ENCODE measurements at regions not wholly inside any gene's neighbourhood (a gene's known extent, or its start where the extent isn't known, plus 50 kb on each side); places are given as distances from the start of the nearest gene placed in this dataset.

- Histone ChIP-seq H3K79me2 (ENCODE audit: control insufficient read depth, insufficient read depth, low read length, poor library complexity) (no peaks in the 10 kb centered on the region), H4K12ac (ENCODE audit: low read depth, low read length) (no peak overlapping the region), H3K36me3 (ENCODE audit: control insufficient read depth in 1 of 2, insufficient read depth in 2 of 2, low read length in 2 of 2) (no peaks in the 10 kb centered on the region), H3K4me1 (ENCODE audit: control insufficient read depth in 1 of 2, insufficient read depth in 2 of 2, low read length in 2 of 2) (no peaks in the 10 kb centered on the region), H3K23ac (ENCODE audit: low read length) (no peak overlapping the region), H2AK5ac (ENCODE audit: low read length) (no peak overlapping the region), H3K18ac (ENCODE audit: low read length) (no peak overlapping the region), H3K79me1 (ENCODE audit: low read length) (no peaks in the 10 kb centered on the region), H3K4ac (ENCODE audit: low read depth, low read length) (no peak overlapping the region), H3K4me2 (ENCODE audit: low read length) (no peak overlapping the region), H3K4me3 (ENCODE audit: low read depth, low read length) (no peak overlapping the region), H4K91ac (ENCODE audit: low read depth, low read length) (no peak overlapping the region), H3K27ac (ENCODE audit: low read depth, low read length) (no peak overlapping the region), H4K8ac (ENCODE audit: low read depth, low read length) (no peak overlapping the region), H2BK12ac (ENCODE audit: low read length) (no peak overlapping the region), H3K27me3 (ENCODE audit: insufficient read depth, low read length) (no peaks in the 10 kb centered on the region), H2BK5ac (ENCODE audit: low read depth, low read length, poor library complexity) (no peak overlapping the region), H2AFZ (ENCODE audit: insufficient read depth, low read length, poor library complexity) (no peak overlapping the region), H3K9me3 (ENCODE audit: insufficient read depth, low read depth, low read length) (no peaks in the 10 kb centered on the region), H3K9ac (ENCODE audit: low read length) (no peak overlapping the region), H2BK120ac (ENCODE audit: insufficient read depth, low read length, poor library complexity) (no peak overlapping the region), H3K14ac (ENCODE audit: low read length) (no peak overlapping the region)
- no peak for DNase-seq
- WGBS (ENCODE audit: extremely low coverage, insufficient coverage, insufficient read length), result no CpG with 5 or more reads among the region's 1 CpG
These were observed 129.1 kb upstream of the TEX13D start for GRCh38 chrX:124203311-124203710.

GRCh38 chrX:124208660-124209059, 123.8 kb upstream of the TEX13D start:
- WGBS (ENCODE audit: extremely low coverage, insufficient coverage, insufficient read length), result no CpG with 5 or more reads among the region's 5 CpGs
- Histone ChIP-seq H4K12ac (ENCODE audit: low read depth, low read length) (no peak overlapping the region), H3K27me3 (ENCODE audit: insufficient read depth, low read length) (no peaks in the 10 kb centered on the region), H3K79me1 (ENCODE audit: low read length) (no peaks in the 10 kb centered on the region), H4K91ac (ENCODE audit: low read depth, low read length) (no peak overlapping the region), H3K27ac (ENCODE audit: low read depth, low read length) (no peak overlapping the region), H3K4me3 (ENCODE audit: low read depth, low read length) (no peak overlapping the region), H2BK12ac (ENCODE audit: low read length) (no peak overlapping the region), H3K79me2 (ENCODE audit: control insufficient read depth, insufficient read depth, low read length, poor library complexity) (no peaks in the 10 kb centered on the region), H3K18ac (ENCODE audit: low read length) (no peak overlapping the region), H3K23ac (ENCODE audit: low read length) (no peak overlapping the region), H3K4me2 (ENCODE audit: low read length) (no peak overlapping the region), H4K8ac (ENCODE audit: low read depth, low read length) (no peak overlapping the region), H3K4ac (ENCODE audit: low read depth, low read length) (no peak overlapping the region), H3K9me3 (ENCODE audit: insufficient read depth, low read depth, low read length) (no peaks in the 10 kb centered on the region), H2BK5ac (ENCODE audit: low read depth, low read length, poor library complexity) (no peak overlapping the region), H3K14ac (ENCODE audit: low read length) (no peak overlapping the region), H2AFZ (ENCODE audit: insufficient read depth, low read length, poor library complexity) (no peak overlapping the region), H3K36me3 (ENCODE audit: control insufficient read depth in 1 of 2, insufficient read depth in 2 of 2, low read length in 2 of 2) (no peaks in the 10 kb centered on the region), H3K9ac (ENCODE audit: low read length) (no peak overlapping the region), H3K4me1 (ENCODE audit: control insufficient read depth in 1 of 2, insufficient read depth in 2 of 2, low read length in 2 of 2) (no peaks in the 10 kb centered on the region), H2AK5ac (ENCODE audit: low read length) (no peak overlapping the region), H2BK120ac (ENCODE audit: insufficient read depth, low read length, poor library complexity) (no peak overlapping the region)
- DNase-seq, result no peak

- Histone ChIP-seq H2AK5ac (ENCODE audit: low read length) (no peak overlapping the region), H3K4me3 (ENCODE audit: low read depth, low read length) (no peak overlapping the region), H3K4me2 (ENCODE audit: low read length) (no peak overlapping the region), H3K27me3 (ENCODE audit: insufficient read depth, low read length) (no peaks in the 10 kb centered on the region), H3K27ac (ENCODE audit: low read depth, low read length) (no peak overlapping the region), H2BK5ac (ENCODE audit: low read depth, low read length, poor library complexity) (no peak overlapping the region), H3K9me3 (ENCODE audit: insufficient read depth, low read depth, low read length) (no peaks in the 10 kb centered on the region), H3K23ac (ENCODE audit: low read length) (no peak overlapping the region), H4K91ac (ENCODE audit: low read depth, low read length) (no peak overlapping the region), H3K14ac (ENCODE audit: low read length) (no peak overlapping the region), H3K79me1 (ENCODE audit: low read length) (no peaks in the 10 kb centered on the region), H2AFZ (ENCODE audit: insufficient read depth, low read length, poor library complexity) (no peak overlapping the region), H2BK120ac (ENCODE audit: insufficient read depth, low read length, poor library complexity) (no peak overlapping the region), H3K18ac (ENCODE audit: low read length) (no peak overlapping the region), H4K12ac (ENCODE audit: low read depth, low read length) (no peak overlapping the region), H4K8ac (ENCODE audit: low read depth, low read length) (no peak overlapping the region), H3K4ac (ENCODE audit: low read depth, low read length) (no peak overlapping the region), H2BK12ac (ENCODE audit: low read length) (no peak overlapping the region), H3K36me3 (ENCODE audit: control insufficient read depth in 1 of 2, insufficient read depth in 2 of 2, low read length in 2 of 2) (no peaks in the 10 kb centered on the region), H3K4me1 (ENCODE audit: control insufficient read depth in 1 of 2, insufficient read depth in 2 of 2, low read length in 2 of 2) (no peaks in the 10 kb centered on the region), H3K79me2 (ENCODE audit: control insufficient read depth, insufficient read depth, low read length, poor library complexity) (no peaks in the 10 kb centered on the region), H3K9ac (ENCODE audit: low read length) (no peak overlapping the region)
- no peak for DNase-seq
- no CpG with 5 or more reads among the region's 6 CpGs for WGBS (ENCODE audit: extremely low coverage, insufficient coverage, insufficient read length)
These were observed 122.5 kb upstream of the TEX13D start for GRCh38 chrX:124209792-124210576.

GRCh38 chrX:124211312-124211942, 121.0 kb upstream of the TEX13D start:
- Histone ChIP-seq H4K12ac (ENCODE audit: low read depth, low read length) (no peak overlapping the region), H2BK120ac (ENCODE audit: insufficient read depth, low read length, poor library complexity) (no peak overlapping the region), H3K79me1 (ENCODE audit: low read length) (no peaks in the 10 kb centered on the region), H2AK5ac (ENCODE audit: low read length) (no peak overlapping the region), H3K4me1 (ENCODE audit: control insufficient read depth in 1 of 2, insufficient read depth in 2 of 2, low read length in 2 of 2) (no peaks in the 10 kb centered on the region), H3K79me2 (ENCODE audit: control insufficient read depth, insufficient read depth, low read length, poor library complexity) (no peaks in the 10 kb centered on the region), H3K9me3 (ENCODE audit: insufficient read depth, low read depth, low read length) (no peaks in the 10 kb centered on the region), H4K91ac (ENCODE audit: low read depth, low read length) (no peak overlapping the region), H3K4ac (ENCODE audit: low read depth, low read length) (no peak overlapping the region), H3K9ac (ENCODE audit: low read length) (no peak overlapping the region), H2BK5ac (ENCODE audit: low read depth, low read length, poor library complexity) (no peak overlapping the region), H3K4me3 (ENCODE audit: low read depth, low read length) (no peak overlapping the region), H3K18ac (ENCODE audit: low read length) (no peak overlapping the region), H4K8ac (ENCODE audit: low read depth, low read length) (no peak overlapping the region), H2AFZ (ENCODE audit: insufficient read depth, low read length, poor library complexity) (no peak overlapping the region), H3K36me3 (ENCODE audit: control insufficient read depth in 1 of 2, insufficient read depth in 2 of 2, low read length in 2 of 2) (no peaks in the 10 kb centered on the region), H3K23ac (ENCODE audit: low read length) (no peak overlapping the region), H3K14ac (ENCODE audit: low read length) (no peak overlapping the region), H3K27ac (ENCODE audit: low read depth, low read length) (no peak overlapping the region), H3K27me3 (ENCODE audit: insufficient read depth, low read length) (no peaks in the 10 kb centered on the region), H2BK12ac (ENCODE audit: low read length) (no peak overlapping the region), H3K4me2 (ENCODE audit: low read length) (no peak overlapping the region)
- WGBS (ENCODE audit: extremely low coverage, insufficient coverage, insufficient read length), result no CpG with 5 or more reads among the region's 3 CpGs
- DNase-seq, result peak in 1 of 2 donors; percentile 39

Data from trophoblast cell (in vitro differentiated cells and primary cell).